Memory B cell (primary cell): ENCODE measurements at regions not wholly inside any gene's neighbourhood (a gene's known extent, or its start where the extent isn't known, plus 50 kb on each side); places are given as distances from the start of the nearest gene placed in this dataset.
A peak's percentile ranks its signal among the peaks of the same experiment; 100 is the strongest.
"Not testable (repeated sequence)": the region's sequence is repeated elsewhere in the genome, so short reads cannot be mapped to it uniquely, and the experiment has no call there.

Experiments
- ATAC-seq: fragments of 150-1000 bp; cut with Tn5 transposase; 2 replicates; pipeline ENCODE4 v1.10.0; 2021; ENCODE audit warnings: low read depth, mild to moderate bottlenecking, moderate library complexity
- DNase-seq, 2 donors: peaks; one replicate each; pipeline ENCODE4 v3.0.0; 2022; ENCODE audit warnings: low spot score in 2 of 2
- H3K27ac Mint-ChIP-seq: one replicate; pipeline ENCODE4 v1.8.0; 2022; ENCODE audit warnings: mild to moderate bottlenecking, moderate library complexity, mixed read lengths
- H3K27me3 Mint-ChIP-seq: one replicate; pipeline ENCODE4 v1.8.0; 2022; ENCODE audit warnings: mixed read lengths
- H3K36me3 Mint-ChIP-seq: one replicate; pipeline ENCODE4 v1.8.0; 2022; ENCODE audit warnings: mild to moderate bottlenecking, mixed read lengths
- H3K4me1 Mint-ChIP-seq: one replicate; pipeline ENCODE4 v1.8.0; 2022; ENCODE audit warnings: mixed read lengths
- H3K4me3 Mint-ChIP-seq: one replicate; pipeline ENCODE4 v1.8.0; 2022; ENCODE audit warnings: mild to moderate bottlenecking, moderate library complexity, mixed read lengths
- H3K9me3 Mint-ChIP-seq: one replicate; pipeline ENCODE4 v1.8.0; 2022; ENCODE audit warnings: mixed read lengths

DNA sequence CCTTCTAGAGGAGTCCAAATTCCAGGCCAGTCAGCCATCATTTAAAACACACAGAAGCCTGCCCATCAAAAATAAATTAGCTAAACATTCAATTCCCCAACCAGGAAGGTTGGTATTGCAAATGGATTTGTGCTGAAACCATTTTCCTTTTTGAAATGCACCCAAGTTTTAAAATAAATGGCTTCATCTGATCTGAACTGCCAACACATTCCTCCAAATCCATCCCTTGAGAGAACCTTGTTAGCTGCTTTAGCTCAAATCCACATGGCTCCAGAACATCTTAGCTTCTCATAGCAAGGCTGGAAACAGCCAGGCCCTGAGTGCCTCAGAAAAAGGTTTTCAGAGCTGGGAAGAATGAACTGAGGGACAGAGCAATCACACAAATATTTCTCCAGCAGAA lies 306.3 kb downstream of the FZD1 start:
- H3K9me3 Mint-ChIP-seq = no peaks in the 10 kb centered on the region
- no peaks in the 10 kb centered on the region for H3K36me3 Mint-ChIP-seq
- no peak overlapping the region for H3K27ac Mint-ChIP-seq
- ATAC-seq (no peak), DNase-seq (no peak)
- peaks cover 2% of the 10 kb centered on the region for H3K4me1 Mint-ChIP-seq
- no peak overlapping the region for H3K4me3 Mint-ChIP-seq
- H3K27me3 Mint-ChIP-seq = peaks cover 7% of the 10 kb centered on the region

- H3K4me1 Mint-ChIP-seq = peaks cover 2% of the 10 kb centered on the region
- no peaks in the 10 kb centered on the region for H3K36me3 Mint-ChIP-seq
- no peak overlapping the region for H3K27ac Mint-ChIP-seq
- peaks cover 7% of the 10 kb centered on the region for H3K27me3 Mint-ChIP-seq
- DNase-seq (no peak), ATAC-seq (no peak)
- H3K4me3 Mint-ChIP-seq = no peak overlapping the region
- H3K9me3 Mint-ChIP-seq = peaks cover 2% of the 10 kb centered on the region
These were observed 307.4 kb downstream of the FZD1 start for GRCh38 chr7:91571601-91572000.

DNA sequence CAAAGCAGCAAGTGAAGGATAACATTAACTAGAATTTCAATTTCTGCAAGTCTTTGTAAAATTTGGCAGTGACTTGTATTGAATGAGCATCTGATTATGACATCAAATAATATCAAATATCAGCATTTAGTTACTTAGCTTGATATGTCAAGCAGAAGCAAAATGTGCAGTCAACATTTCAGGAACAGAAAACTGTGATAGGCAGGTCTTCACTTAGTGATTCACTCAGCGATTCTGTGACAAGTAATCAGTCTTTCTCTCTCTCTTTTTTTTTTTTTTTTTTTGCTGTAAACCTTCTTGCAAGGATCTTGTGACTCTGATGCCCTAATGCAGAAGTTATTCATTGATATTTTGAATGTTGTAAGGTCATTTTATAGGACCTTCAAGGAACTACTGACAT lies 307.1 kb downstream of the MTERF1 start:
- H3K36me3 Mint-ChIP-seq = no peaks in the 10 kb centered on the region
- H3K4me3 Mint-ChIP-seq = no peak overlapping the region
- H3K9me3 Mint-ChIP-seq = peaks cover 2% of the 10 kb centered on the region
- H3K4me1 Mint-ChIP-seq = peaks cover 2% of the 10 kb centered on the region
- DNase-seq = no peak
- H3K27ac Mint-ChIP-seq = no peak overlapping the region
- peaks cover 5% of the 10 kb centered on the region for H3K27me3 Mint-ChIP-seq
- no peak for ATAC-seq

GRCh38 chr7:91576459-91576858 lies 304.0 kb downstream of the MTERF1 start:
- H3K9me3 Mint-ChIP-seq, H3K4me1 Mint-ChIP-seq, H3K36me3 Mint-ChIP-seq, DNase-seq, H3K27me3 Mint-ChIP-seq, ATAC-seq, H3K4me3 Mint-ChIP-seq, H3K27ac Mint-ChIP-seq: not testable (repeated sequence)

DNA sequence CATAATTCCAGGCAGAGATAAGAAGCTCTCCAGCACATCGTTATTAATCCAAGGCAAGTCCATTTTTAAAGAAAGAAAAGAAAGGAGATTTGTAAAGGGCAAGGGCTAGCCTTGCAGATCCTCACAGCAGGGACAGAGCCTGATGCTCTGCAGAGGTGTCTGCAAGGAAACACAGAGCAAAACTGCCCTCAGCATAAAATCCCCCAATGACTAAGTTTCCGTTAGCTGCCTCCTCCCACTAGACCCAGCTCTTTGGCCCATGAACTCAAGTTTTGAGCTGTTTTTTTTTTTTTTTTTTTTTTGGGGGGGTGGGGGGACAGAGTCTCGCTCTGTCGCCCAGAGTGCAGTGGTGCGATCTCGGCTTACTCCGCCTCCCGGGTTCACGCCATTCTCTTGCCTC lies 300.7 kb downstream of the MTERF1 start:
- ATAC-seq (no peak), DNase-seq (no peak)
- H3K27ac Mint-ChIP-seq = no peak overlapping the region
- peaks cover 8% of the 10 kb centered on the region for H3K27me3 Mint-ChIP-seq
- peaks cover 4% of the 10 kb centered on the region for H3K36me3 Mint-ChIP-seq
- H3K4me1 Mint-ChIP-seq = peaks cover 2% of the 10 kb centered on the region
- no peak overlapping the region for H3K4me3 Mint-ChIP-seq
- H3K9me3 Mint-ChIP-seq = peaks cover 6% of the 10 kb centered on the region

GRCh38 chr7:91582799-91583477 lies 297.6 kb downstream of the MTERF1 start:
- Mint-ChIP-seq H3K4me3 (no peak overlapping the region), H3K27ac (no peak overlapping the region), H3K27me3 (peaks cover 8% of the 10 kb centered on the region), H3K36me3 (peaks cover 5% of the 10 kb centered on the region), H3K9me3 (peaks cover 5% of the 10 kb centered on the region), H3K4me1 (no peaks in the 10 kb centered on the region)
- no peak for DNase-seq
- ATAC-seq = no peak

- H3K27me3 Mint-ChIP-seq = no peaks in the 10 kb centered on the region
- peaks cover 3% of the 10 kb centered on the region for H3K36me3 Mint-ChIP-seq
- H3K4me3 Mint-ChIP-seq = no peak overlapping the region
These were observed 284.2 kb downstream of the MTERF1 start for GRCh38 chr7:91596287-91596686.

DNA sequence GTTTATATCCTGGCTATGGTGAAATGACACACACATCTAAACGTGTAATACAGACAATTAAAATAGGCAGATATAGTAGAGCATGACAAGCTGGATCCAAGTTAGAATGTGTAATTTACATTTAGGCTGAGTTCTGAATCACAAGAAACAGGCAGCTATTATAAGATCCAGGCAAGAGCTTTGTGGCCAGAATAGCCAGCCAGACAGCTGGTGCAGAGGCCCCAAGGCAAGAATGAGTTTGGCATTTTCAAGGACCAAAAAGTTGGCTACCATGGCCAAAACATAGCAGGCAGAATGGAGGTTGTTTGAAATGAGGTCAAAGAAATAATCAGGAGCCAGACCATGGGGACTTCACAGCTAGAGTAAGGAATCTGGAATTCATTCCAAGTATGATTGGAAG lies 281.7 kb downstream of the MTERF1 start:
- H3K4me3 Mint-ChIP-seq = no peak overlapping the region
- no peak overlapping the region for H3K27ac Mint-ChIP-seq
- no peaks in the 10 kb centered on the region for H3K9me3 Mint-ChIP-seq
- no peaks in the 10 kb centered on the region for H3K36me3 Mint-ChIP-seq
- peaks cover 5% of the 10 kb centered on the region for H3K4me1 Mint-ChIP-seq
- H3K27me3 Mint-ChIP-seq = no peaks in the 10 kb centered on the region
- no peak for DNase-seq
- ATAC-seq = no peak

More at GRCh38 chr7:91596287-91596686, 284.2 kb downstream of the MTERF1 start:
- Mint-ChIP-seq H3K9me3 (peaks cover 8% of the 10 kb centered on the region), H3K27ac (no peak overlapping the region), H3K4me1 (peaks cover 5% of the 10 kb centered on the region)
- peak; percentile 59 for ATAC-seq
- no peak for DNase-seq

DNA sequence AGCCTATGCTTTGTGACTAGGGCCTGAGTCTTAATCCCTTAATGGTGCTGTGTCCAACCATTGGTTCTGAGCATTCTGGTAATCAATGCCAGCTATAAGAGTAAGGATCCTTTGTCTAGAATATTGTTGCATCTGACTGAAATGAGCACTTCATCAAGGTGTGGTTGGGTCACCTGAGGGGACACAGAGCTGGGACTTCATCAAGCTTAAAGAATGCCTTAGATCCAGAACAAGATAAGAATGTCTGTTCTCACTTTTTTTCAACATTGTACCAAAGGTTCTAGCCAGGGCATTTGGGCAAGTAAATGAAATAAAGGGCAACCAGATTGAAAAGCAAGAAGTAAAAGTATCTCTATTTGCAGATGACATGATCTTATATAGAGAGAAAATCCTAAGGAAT lies 280.4 kb downstream of the MTERF1 start:
- H3K36me3 Mint-ChIP-seq = no peaks in the 10 kb centered on the region
- H3K27ac Mint-ChIP-seq = no peak overlapping the region
- DNase-seq = no peak
- ATAC-seq = no peak
- H3K4me3 Mint-ChIP-seq = no peak overlapping the region
- H3K4me1 Mint-ChIP-seq = peaks cover 5% of the 10 kb centered on the region
- no peaks in the 10 kb centered on the region for H3K9me3 Mint-ChIP-seq
- H3K27me3 Mint-ChIP-seq = no peaks in the 10 kb centered on the region

DNA sequence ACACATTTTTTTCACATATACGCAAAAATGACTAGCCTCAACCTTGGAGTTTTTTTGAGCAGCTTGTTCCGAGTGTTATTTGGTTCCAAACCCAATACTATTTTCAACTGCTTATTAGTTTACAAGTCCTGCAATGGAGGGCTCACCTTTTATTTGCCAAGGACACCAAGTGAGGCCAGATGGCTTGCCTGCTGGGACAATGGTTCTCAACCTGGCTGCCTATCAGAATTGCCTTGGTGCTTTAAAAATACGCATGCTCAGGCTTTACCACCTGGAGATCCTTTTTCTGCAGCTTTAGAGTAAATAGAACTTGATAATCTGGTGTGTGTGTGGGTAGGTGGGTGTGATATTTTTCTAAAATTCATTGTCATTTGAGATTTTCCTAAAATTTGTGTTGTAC lies 276.8 kb downstream of the MTERF1 start:
- DNase-seq (no peak), ATAC-seq (no peak)
- Mint-ChIP-seq H3K27me3 (peaks cover 2% of the 10 kb centered on the region), H3K4me3 (no peak overlapping the region), H3K27ac (no peak overlapping the region), H3K36me3 (no peaks in the 10 kb centered on the region), H3K9me3 (no peaks in the 10 kb centered on the region), H3K4me1 (no peaks in the 10 kb centered on the region)

GRCh38 chr7:91608606-91609005 lies 271.9 kb downstream of the MTERF1 start:
- no peak for ATAC-seq
- H3K4me3 Mint-ChIP-seq = no peak overlapping the region
- no peak for DNase-seq
- peaks cover 5% of the 10 kb centered on the region for H3K27me3 Mint-ChIP-seq
- no peaks in the 10 kb centered on the region for H3K4me1 Mint-ChIP-seq
- no peak overlapping the region for H3K27ac Mint-ChIP-seq
- H3K36me3 Mint-ChIP-seq = peaks cover 2% of the 10 kb centered on the region
- peaks cover 5% of the 10 kb centered on the region for H3K9me3 Mint-ChIP-seq

DNA sequence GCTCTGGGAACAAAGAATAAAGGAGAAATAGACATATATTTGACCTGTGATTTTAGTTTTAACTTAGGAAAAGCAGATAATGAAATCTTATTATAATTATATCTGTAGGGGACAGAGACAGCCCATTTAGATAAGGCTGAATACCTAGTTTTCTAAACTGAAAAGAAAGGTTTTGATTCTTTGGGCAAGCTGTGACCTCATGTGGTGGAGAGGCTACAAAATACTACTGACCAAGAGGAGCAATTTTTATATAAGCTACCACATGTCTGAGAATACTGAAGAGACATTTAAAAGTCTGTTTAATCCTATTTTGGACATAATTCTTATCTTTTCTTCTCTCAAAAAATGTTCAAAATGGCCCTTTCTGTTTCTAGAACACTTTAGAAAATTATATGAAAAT lies 271.0 kb downstream of the MTERF1 start:
- no peak overlapping the region for H3K4me3 Mint-ChIP-seq
- H3K27me3 Mint-ChIP-seq = peaks cover 5% of the 10 kb centered on the region
- no peaks in the 10 kb centered on the region for H3K4me1 Mint-ChIP-seq
- DNase-seq (no peak), ATAC-seq (no peak)
- H3K36me3 Mint-ChIP-seq = peaks cover 2% of the 10 kb centered on the region
- peaks cover 5% of the 10 kb centered on the region for H3K9me3 Mint-ChIP-seq
- H3K27ac Mint-ChIP-seq = no peak overlapping the region

GRCh38 chr7:91614431-91614830 lies 266.1 kb downstream of the MTERF1 start:
- Mint-ChIP-seq H3K27me3 (peaks cover 4% of the 10 kb centered on the region), H3K4me1 (no peaks in the 10 kb centered on the region), H3K27ac (no peak overlapping the region), H3K9me3 (peaks cover 5% of the 10 kb centered on the region), H3K4me3 (no peak overlapping the region), H3K36me3 (peaks cover 2% of the 10 kb centered on the region)
- DNase-seq (no peak), ATAC-seq (no peak)

DNA sequence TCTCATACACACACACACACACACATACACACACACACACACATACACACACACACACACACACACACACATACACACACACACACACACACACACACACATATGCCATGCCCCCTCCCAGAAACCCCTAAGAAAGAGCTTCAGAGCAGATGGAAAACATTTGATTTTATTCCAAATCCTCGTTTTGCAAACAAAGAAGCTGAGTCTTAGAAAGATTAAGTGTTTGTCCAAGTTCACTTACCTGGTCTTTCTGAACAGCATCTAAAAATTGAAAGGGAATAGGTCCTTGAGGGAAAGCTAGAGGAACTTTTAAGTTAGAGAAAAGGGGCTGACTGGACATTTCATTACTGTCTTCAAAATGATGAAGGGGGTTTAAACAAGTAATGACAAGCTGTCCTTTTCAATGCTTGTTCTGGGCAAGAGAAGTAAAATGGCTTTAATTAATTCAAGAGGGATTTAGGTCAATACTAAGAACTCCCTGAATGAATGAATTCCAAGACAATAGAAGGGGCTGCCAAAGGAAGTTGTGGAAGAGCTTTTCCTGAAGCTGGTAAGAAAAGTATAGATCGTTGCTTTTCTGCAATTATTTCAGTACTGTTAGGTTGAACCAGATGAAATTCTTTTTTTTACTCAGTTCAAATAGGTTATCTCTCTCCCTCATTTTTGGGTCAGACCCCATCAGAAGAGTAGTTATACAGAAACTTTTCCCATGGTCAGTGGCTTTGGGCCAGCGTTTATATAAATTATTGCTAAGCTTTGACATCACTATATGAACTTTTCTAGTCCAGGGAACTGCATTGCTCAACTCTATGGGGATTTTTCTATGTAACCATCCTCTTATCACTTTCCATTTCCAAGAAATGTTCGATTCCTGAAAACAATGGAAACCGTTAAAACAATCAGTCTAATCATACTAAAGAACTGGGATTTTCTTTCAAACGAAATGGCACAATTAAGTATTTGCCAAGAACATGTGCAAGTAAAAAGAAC lies 261.4 kb downstream of the MTERF1 start:
- no peak overlapping the region for H3K4me3 Mint-ChIP-seq
- ATAC-seq (no peak), DNase-seq (no peak)
- H3K9me3 Mint-ChIP-seq = no peaks in the 10 kb centered on the region
- no peak overlapping the region for H3K27ac Mint-ChIP-seq
- no peaks in the 10 kb centered on the region for H3K36me3 Mint-ChIP-seq
- H3K4me1 Mint-ChIP-seq = no peaks in the 10 kb centered on the region
- H3K27me3 Mint-ChIP-seq = peaks cover 8% of the 10 kb centered on the region
